GM12878 (cell line): ENCODE measurements at regions not wholly inside any gene's neighbourhood (a gene's known extent, or its start where the extent isn't known, plus 50 kb on each side); places are given as distances from the start of the nearest gene placed in this dataset.

Experiments
- ATAC-seq: fragments of 200-7000 bp; cut with Tn5 transposase; 3 replicates; pipeline ENCODE4 v1.9.1; 2020; ENCODE audit warnings: mild to moderate bottlenecking, moderate library complexity
- BruUV-seq: library from RNA; stranded (reverse); fragments of 400-500 nt; replicated peaks from 2 replicates; lab custom pipeline; 2021; lab: Mats Ljungman, UMichigan
- CTCF ChIA-PET: fragments of 300-600 bp; sonication (Branson Sonifier 250); formaldehyde crosslinking; extraction: SDS; loops from one replicate; lab custom pipeline; 2021; ENCODE audit warnings: inconsistent platforms; lab: Yijun Ruan, JAX
- POLR2A ChIA-PET: fragments of 350-600 bp; formaldehyde crosslinking; extraction: SDS; loops from one replicate; lab custom pipeline; 2021; ENCODE audit warnings: inconsistent platforms; lab: Charles Lee
- RAD21 ChIA-PET: fragments of 300-600 bp; sonication (Branson Sonifier 250); formaldehyde crosslinking; loops from one replicate; lab custom pipeline; 2023; ENCODE audit warnings: antibody characterized with exemption; ENCODE audit not compliant: unreplicated experiment; lab: Charles Lee
- SMC1A ChIA-PET: fragments of 300-600 bp; sonication (Branson Sonifier 250); formaldehyde crosslinking; loops from one replicate; lab custom pipeline; 2023; ENCODE audit not compliant: unreplicated experiment, uncharacterized antibody; lab: Charles Lee
- DNase-seq: peaks from one replicate; pipeline ENCODE4 v3.0.0-alpha.2; 2011; ENCODE audit warnings: low read depth, low spot score
- FAIRE-seq: peaks from 3 replicates; lab custom pipeline; 2011; peaks lifted over from hg19 to GRCh38; lab: Jason Lieb, UNC
- H2AFZ ChIP-seq: 2 replicates; pipeline ENCODE4 v1.6.0; 2011; ENCODE audit warnings: low read depth, low read length, control low read depth; ENCODE audit not compliant: control insufficient read depth
- H3K27ac ChIP-seq: 2 replicates; pipeline ENCODE4 v1.5.1; 2011; ENCODE audit warnings: control low read depth; ENCODE audit not compliant: control insufficient read depth, insufficient read depth
- H3K27me3 ChIP-seq, 2 experiments: replicated peaks in 1 of 2; 2 replicates each; pipeline versions ENCODE4 v1.6.0 to v1.6.1; 2011; ENCODE audit warnings: low read length in 1 of 2; ENCODE audit not compliant: control insufficient read depth in 2 of 2, insufficient read depth in 2 of 2
- H3K36me3 ChIP-seq, 2 experiments: 2 replicates each; pipeline ENCODE4 v1.5.1; 2011; ENCODE audit warnings: low read length in 1 of 2; ENCODE audit not compliant: control insufficient read depth in 2 of 2, insufficient read depth in 2 of 2
- H3K4me1 ChIP-seq: 2 replicates; pipeline ENCODE4 v1.6.1; 2011; ENCODE audit warnings: mild to moderate bottlenecking, low read length, moderate library complexity, mixed read lengths; ENCODE audit not compliant: control insufficient read depth, insufficient read depth
- H3K4me2 ChIP-seq: 2 replicates; pipeline ENCODE4 v1.6.0; 2011; ENCODE audit warnings: control low read depth; ENCODE audit not compliant: control insufficient read depth, insufficient read depth
- H3K4me3 ChIP-seq: fragments of 200-600 bp; sonication (generic); 2 replicates; pipeline ENCODE4 v1.5.1; 2016
- H3K79me2 ChIP-seq: 2 replicates; pipeline ENCODE4 v1.6.0; 2011; ENCODE audit warnings: low read length; ENCODE audit not compliant: control insufficient read depth, insufficient read depth
- H3K9ac ChIP-seq: 2 replicates; pipeline ENCODE4 v1.8.0; 2011; ENCODE audit warnings: low read length, control low read depth, mixed read lengths; ENCODE audit not compliant: control insufficient read depth, insufficient read depth
- H3K9me3 ChIP-seq: replicated peaks from 3 replicates; pipeline ENCODE4 v1.5.1; 2011; ENCODE audit warnings: mild to moderate bottlenecking, low read length; ENCODE audit not compliant: control insufficient read depth, insufficient read depth
- H4K20me1 ChIP-seq: 2 replicates; pipeline ENCODE4 v1.6.0; 2011; ENCODE audit not compliant: control insufficient read depth, insufficient read depth
- BACH1 ChIP-seq: fragments of 450-650 bp; IDR thresholded peaks from 2 replicates; pipeline ENCODE4 v1.6.1; 2017; ENCODE audit warnings: mild to moderate bottlenecking, borderline replicate concordance
- HDAC2 ChIP-seq: fragments of 200-600 bp; sonication (generic); IDR thresholded peaks from 2 replicates; pipeline ENCODE4 v1.6.1; 2017
- IRF4 ChIP-seq: IDR thresholded peaks from 2 replicates; pipeline ENCODE4 v1.6.1; 2011; ENCODE audit warnings: low read depth, low read length
- POLR2A ChIP-seq: IDR thresholded peaks from 2 replicates; pipeline ENCODE4 v1.6.1; 2011; ENCODE audit warnings: low read depth, mild to moderate bottlenecking, low read length
- RAD21 ChIP-seq: IDR thresholded peaks from 2 replicates; pipeline ENCODE4 v1.6.1; 2011; ENCODE audit warnings: mild to moderate bottlenecking, low read depth, low read length, moderate library complexity; ENCODE audit not compliant: insufficient read depth
- RUNX3 ChIP-seq: IDR thresholded peaks from 2 replicates; pipeline ENCODE4 v1.6.1; 2012; ENCODE audit warnings: low read length, inconsistent platforms
- SMARCA5 ChIP-seq: fragments of 450-650 bp; IDR thresholded peaks from 2 replicates; pipeline ENCODE4 v1.6.1; 2017; ENCODE audit warnings: mild to moderate bottlenecking
- SMC3 ChIP-seq: IDR thresholded peaks from 2 replicates; pipeline ENCODE4 v1.6.1; 2011; ENCODE audit warnings: low read length, improper control_type of control experiment, borderline replicate concordance
- SRF ChIP-seq, 2 experiments: IDR thresholded peaks; 2 replicates each; pipeline ENCODE4 v1.6.1; 2011; ENCODE audit warnings: low read depth in 2 of 2, low read length in 2 of 2, mild to moderate bottlenecking in 1 of 2, moderate library complexity in 1 of 2
- YY1 ChIP-seq: IDR thresholded peaks from 2 replicates; pipeline ENCODE4 v1.6.1; 2011; ENCODE audit warnings: low read depth, mild to moderate bottlenecking, low read length
- ZNF217 ChIP-seq: fragments of 450-650 bp; IDR thresholded peaks from 2 replicates; pipeline ENCODE4 v1.6.1; 2017; ENCODE audit warnings: antibody characterized with exemption, mild to moderate bottlenecking
- WGBS: methylation state at CpG from one replicate; pipeline ENCODE4 v1.1.6; 2016; ENCODE audit warnings: low lambda C conversion rate; ENCODE audit not compliant: insufficient replicate concordance, insufficient coverage; ENCODE audit errors: missing lambda C conversion rate; 5-methylcytosine and 5-hydroxymethylcytosine counted together
- in situ Hi-C: fragments of 300-500 bp; cut with MboI; formaldehyde crosslinking; loops from 9 replicates; pipeline ENCODE4 v1.14.3; 2018; ENCODE audit warnings: mixed read lengths
- intact Hi-C: fragments of 100-400 bp; cut with micrococcal nuclease; formaldehyde crosslinking; loops from one replicate; pipeline ENCODE4 v1.14.2; 2022; ENCODE audit not compliant: unreplicated experiment
- TF ChIP-seq, protein P1 (sequence below): IDR thresholded peaks from 2 replicates; pipeline ENCODE4 v1.6.1; 2012; ENCODE audit warnings: low read depth, low read length, improper control_type of control experiment
- TF ChIP-seq, protein P2 (sequence below), 3 experiments: IDR thresholded peaks in 2 of 3; conservative IDR thresholded peaks in 1 of 3; 2 replicates each; pipeline ENCODE4 v1.5.1; 2011; ENCODE audit warnings: low read depth in 3 of 3, low read length in 3 of 3, mild to moderate bottlenecking in 3 of 3, control low read depth in 2 of 3, moderate library complexity in 2 of 3, inconsistent platforms in 1 of 3, mixed read lengths in 1 of 3; ENCODE audit not compliant: control insufficient read depth in 2 of 3, insufficient read depth in 1 of 3; ENCODE audit errors: extremely low read depth in 1 of 3
- TF ChIP-seq, protein P3 (sequence below): IDR thresholded peaks from 2 replicates; pipeline ENCODE4 v1.6.1; 2012; ENCODE audit warnings: low read depth, low read length, improper control_type of control experiment

DNA sequence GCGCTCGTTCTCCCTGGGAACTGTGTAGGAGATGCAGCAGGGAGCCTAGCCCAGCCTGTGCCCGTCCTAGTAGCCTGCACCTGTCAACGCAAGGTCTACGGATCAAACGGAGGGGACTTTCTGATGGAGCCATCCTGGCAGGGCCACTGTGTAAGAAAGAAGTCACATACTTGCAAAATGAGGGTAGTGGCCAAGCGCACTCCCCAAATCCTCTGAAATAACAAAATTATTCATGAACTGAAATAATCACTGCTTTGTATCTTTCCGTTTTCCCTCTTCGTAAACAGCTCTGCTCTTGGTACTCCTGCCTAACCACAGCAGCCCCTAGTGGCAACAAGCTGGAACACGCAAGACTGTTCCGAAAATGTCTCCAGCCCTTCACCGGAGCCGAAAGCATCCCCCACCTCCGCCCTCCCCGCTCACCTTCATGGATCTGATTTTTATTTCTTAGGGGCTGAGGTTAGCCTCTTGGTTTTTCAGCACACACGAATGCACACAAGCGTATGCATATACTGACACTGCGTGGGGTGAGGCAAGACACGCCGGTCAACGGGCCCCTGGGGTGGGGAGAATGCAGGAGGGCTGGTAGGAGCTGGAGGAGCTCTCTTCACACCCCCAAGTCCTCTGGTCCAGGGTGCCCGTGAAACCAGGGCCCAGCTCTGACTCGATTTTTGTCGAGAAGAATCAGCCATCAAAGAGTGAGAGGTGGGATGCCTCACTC is 100.8 kb downstream of the ABCC12 start:
- intact Hi-C loops = loop anchor here (2.0 to 10.0 kb wide), 5 partner anchors 102 to 1110 kb away; partner anchors contain the start of genes ABCC12 and NETO2
- ATAC-seq (peak; percentile 94), DNase-seq (no peak)
- 48% methylated on average over 24 of the region's 24 CpGs for WGBS
- ChIA-PET SMC1A (interaction anchor here (0.6 to 3.1 kb wide), 20 partner anchors 10 to 1008 kb away, joined by 3 to 17 read pairs (median 4); partner anchors contain the start of genes ITFG1, NETO2 and PHKB), CTCF (interaction anchor here (0.6 to 3.7 kb wide), 38 partner anchors 8 to 1111 kb away, joined by 3 to 34 read pairs (median 3); partner anchors contain the start of genes NETO2 and PHKB)
- no peaks in the 10 kb centered on the region for H3K9me3 ChIP-seq
- H3K4me2 ChIP-seq = peak overlapping the region; percentile 55
- no peaks in the 10 kb centered on the region for H4K20me1 ChIP-seq
- H3K4me3 ChIP-seq = no peak overlapping the region
- no peak overlapping the region for H3K9ac ChIP-seq
- no peaks in the 10 kb centered on the region for H3K4me1 ChIP-seq
- no peaks in the 10 kb centered on the region for H3K79me2 ChIP-seq
- TF ChIP-seq HDAC2 = no peak
- TF ChIP-seq BACH1 = no peak
- peak; percentile 71 for TF ChIP-seq SMC3
- TF ChIP-seq YY1 = peak; percentile 78
- TF ChIP-seq, protein P1, sequence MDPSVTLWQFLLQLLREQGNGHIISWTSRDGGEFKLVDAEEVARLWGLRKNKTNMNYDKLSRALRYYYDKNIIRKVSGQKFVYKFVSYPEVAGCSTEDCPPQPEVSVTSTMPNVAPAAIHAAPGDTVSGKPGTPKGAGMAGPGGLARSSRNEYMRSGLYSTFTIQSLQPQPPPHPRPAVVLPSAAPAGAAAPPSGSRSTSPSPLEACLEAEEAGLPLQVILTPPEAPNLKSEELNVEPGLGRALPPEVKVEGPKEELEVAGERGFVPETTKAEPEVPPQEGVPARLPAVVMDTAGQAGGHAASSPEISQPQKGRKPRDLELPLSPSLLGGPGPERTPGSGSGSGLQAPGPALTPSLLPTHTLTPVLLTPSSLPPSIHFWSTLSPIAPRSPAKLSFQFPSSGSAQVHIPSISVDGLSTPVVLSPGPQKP = no peak
- TF ChIP-seq ZNF217 = no peak
- peak; percentile 70 for TF ChIP-seq RUNX3
- peak; percentile 87 for TF ChIP-seq RAD21
- TF ChIP-seq, protein P2, sequence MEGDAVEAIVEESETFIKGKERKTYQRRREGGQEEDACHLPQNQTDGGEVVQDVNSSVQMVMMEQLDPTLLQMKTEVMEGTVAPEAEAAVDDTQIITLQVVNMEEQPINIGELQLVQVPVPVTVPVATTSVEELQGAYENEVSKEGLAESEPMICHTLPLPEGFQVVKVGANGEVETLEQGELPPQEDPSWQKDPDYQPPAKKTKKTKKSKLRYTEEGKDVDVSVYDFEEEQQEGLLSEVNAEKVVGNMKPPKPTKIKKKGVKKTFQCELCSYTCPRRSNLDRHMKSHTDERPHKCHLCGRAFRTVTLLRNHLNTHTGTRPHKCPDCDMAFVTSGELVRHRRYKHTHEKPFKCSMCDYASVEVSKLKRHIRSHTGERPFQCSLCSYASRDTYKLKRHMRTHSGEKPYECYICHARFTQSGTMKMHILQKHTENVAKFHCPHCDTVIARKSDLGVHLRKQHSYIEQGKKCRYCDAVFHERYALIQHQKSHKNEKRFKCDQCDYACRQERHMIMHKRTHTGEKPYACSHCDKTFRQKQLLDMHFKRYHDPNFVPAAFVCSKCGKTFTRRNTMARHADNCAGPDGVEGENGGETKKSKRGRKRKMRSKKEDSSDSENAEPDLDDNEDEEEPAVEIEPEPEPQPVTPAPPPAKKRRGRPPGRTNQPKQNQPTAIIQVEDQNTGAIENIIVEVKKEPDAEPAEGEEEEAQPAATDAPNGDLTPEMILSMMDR (IDR thresholded peaks at IDR 0.05 in 2 of 3, conservative IDR thresholded peaks at IDR 0.05 in 1 of 3; ENCODE audit: control insufficient read depth in 2 of 3, extremely low read depth in 1 of 3, insufficient read depth in 1 of 3, low read depth in 3 of 3, low read length in 3 of 3) = peak; percentile 92 to 95 (median 95)
- 0 out of 2 replicates have a peak, but pooled peaks have one; percentile 15 for TF ChIP-seq IRF4
- no peak for TF ChIP-seq SMARCA5
- TF ChIP-seq SRF (IDR thresholded peaks at IDR 0.05; ENCODE audit: low read depth in 2 of 2, low read length in 2 of 2) = no peak
- TF ChIP-seq POLR2A = no peak
- TF ChIP-seq, protein P3, sequence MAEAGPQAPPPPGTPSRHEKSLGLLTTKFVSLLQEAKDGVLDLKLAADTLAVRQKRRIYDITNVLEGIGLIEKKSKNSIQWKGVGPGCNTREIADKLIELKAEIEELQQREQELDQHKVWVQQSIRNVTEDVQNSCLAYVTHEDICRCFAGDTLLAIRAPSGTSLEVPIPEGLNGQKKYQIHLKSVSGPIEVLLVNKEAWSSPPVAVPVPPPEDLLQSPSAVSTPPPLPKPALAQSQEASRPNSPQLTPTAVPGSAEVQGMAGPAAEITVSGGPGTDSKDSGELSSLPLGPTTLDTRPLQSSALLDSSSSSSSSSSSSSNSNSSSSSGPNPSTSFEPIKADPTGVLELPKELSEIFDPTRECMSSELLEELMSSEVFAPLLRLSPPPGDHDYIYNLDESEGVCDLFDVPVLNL = no peak
- TF ChIP-seq, all 136 proteins: peak for 6
- FAIRE-seq = peak; percentile 92
- H3K36me3 ChIP-seq = no peaks in the 10 kb centered on the region
- peak overlapping the region; percentile 10; the same call in 1 of the 2 replicates for H2AFZ ChIP-seq
- ChIA-PET RAD21 (interaction anchor here (0.7 to 3.6 kb wide), 17 partner anchors 34 to 1017 kb away, joined by 3 to 32 read pairs (median 4); partner anchors contain the start of gene NETO2), POLR2A (no interaction called here)
- BruUV-seq = no TSS peak
- no peaks in the 10 kb centered on the region for H3K27me3 ChIP-seq
- in situ Hi-C loops = loop anchor here (5.0 kb wide), 1 partner anchor 913 kb away; the partner anchor contains the start of gene NETO2
- no peak overlapping the region for H3K27ac ChIP-seq
